GM12872 (cell line): ENCODE measurements at regions not wholly inside any gene's neighbourhood (a gene's known extent, or its start where the extent isn't known, plus 50 kb on each side); places are given as distances from the start of the nearest gene placed in this dataset.

ENCODE experiments used
- TF ChIP-seq, protein P1 (sequence below): IDR thresholded peaks from 3 replicates; pipeline ENCODE4 v1.5.1; 2011; ENCODE audit warnings: low read depth, mild to moderate bottlenecking, low read length, moderate library complexity; ENCODE audit not compliant: insufficient read depth

DNA sequence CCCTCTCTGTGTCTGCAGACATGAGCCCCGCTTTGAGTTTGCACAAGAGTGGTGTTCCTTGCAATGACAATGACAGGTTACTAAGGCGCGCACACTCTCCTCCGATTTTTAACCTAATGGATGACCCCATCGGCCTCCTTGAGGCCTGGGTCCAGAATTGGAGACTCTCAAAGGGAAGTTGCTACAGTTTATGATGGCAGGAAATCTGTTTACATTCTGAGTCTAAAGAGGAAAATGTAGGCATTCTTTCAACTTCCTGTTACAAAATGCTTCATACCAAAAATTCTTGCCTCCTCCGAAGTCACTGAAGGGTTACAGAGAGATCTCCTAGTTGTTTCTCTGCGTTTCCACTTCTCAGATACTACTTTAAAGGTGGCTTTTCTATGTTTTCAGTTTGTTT, 225.3 kb upstream of the AGAP1 start:
- TF ChIP-seq, protein P1, sequence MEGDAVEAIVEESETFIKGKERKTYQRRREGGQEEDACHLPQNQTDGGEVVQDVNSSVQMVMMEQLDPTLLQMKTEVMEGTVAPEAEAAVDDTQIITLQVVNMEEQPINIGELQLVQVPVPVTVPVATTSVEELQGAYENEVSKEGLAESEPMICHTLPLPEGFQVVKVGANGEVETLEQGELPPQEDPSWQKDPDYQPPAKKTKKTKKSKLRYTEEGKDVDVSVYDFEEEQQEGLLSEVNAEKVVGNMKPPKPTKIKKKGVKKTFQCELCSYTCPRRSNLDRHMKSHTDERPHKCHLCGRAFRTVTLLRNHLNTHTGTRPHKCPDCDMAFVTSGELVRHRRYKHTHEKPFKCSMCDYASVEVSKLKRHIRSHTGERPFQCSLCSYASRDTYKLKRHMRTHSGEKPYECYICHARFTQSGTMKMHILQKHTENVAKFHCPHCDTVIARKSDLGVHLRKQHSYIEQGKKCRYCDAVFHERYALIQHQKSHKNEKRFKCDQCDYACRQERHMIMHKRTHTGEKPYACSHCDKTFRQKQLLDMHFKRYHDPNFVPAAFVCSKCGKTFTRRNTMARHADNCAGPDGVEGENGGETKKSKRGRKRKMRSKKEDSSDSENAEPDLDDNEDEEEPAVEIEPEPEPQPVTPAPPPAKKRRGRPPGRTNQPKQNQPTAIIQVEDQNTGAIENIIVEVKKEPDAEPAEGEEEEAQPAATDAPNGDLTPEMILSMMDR = no peak

DNA sequence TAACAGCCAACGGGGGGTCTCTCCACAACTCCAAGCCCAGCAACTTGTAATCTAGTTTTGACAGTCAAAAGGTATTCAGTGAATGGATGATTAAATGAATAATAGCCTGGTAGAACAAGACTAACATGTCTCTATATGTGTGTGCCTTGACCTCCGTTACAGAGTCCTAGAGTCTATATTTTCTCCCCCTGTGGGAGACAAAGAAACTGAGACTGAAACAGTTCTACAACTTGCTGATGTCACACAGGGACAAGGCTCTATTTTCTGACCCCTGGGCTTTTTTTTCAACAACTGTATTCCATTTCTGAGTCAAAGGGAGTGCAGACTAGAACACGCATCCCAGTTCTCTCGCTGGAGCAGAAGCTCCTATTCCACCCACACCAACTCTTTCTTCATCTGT, 223.6 kb upstream of the AGAP1 start:
- TF ChIP-seq, protein P1 = no peak

DNA sequence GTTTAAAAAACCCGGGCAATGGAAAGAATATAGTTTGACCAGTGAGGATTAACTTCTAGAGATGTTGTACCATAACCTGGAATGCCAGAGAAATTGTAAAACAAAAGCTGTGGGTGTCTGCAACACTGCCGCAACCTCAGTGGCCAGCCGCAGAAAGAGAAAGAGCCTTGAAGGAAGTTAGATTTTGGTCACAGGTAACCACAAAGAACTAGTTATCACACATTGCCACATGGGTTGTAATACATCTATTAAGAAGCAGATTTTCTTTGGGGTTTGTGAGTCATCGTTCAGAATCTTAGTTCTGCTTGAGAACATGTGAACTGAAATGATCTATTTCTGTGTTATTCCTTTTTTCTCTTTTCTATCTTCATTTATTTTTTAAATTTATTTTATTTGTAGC, 222.9 kb upstream of the AGAP1 start:
- TF ChIP-seq, protein P1 = no peak

DNA sequence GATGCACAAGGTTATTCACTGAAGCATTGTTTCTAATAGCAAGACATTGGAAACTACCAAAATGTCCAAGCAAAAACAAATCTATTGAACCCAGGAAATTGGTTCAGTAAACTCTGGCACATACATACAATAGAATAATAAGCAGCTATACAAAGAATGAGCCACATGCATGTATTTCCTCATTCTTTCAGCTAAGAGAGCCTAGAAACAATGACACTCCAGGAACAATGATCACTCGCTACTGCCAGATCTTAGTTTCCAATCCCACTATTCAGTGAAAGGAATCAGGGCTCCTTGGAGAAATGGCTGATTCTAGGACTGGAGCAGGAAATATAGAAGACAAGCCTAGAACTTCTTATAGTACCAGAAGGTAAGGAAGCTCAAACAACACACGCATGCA, 221.9 kb upstream of the AGAP1 start:
- TF ChIP-seq, protein P1 = no peak

- TF ChIP-seq, protein P1 = no peak
Measured at GRCh38 chr2:235274023-235274422, 219.8 kb upstream of the AGAP1 start.

GRCh38 chr2:235277485-235277884, 216.4 kb upstream of the AGAP1 start:
- TF ChIP-seq, protein P1 = no peak

- TF ChIP-seq, protein P1 = no peak
Measured at GRCh38 chr2:235278771-235279355, 215.0 kb upstream of the AGAP1 start.
